GM21717 (cell line): ENCODE measurements at regions not wholly inside any gene's neighbourhood (a gene's known extent, or its start where the extent isn't known, plus 50 kb on each side); places are given as distances from the start of the nearest gene placed in this dataset.

Experiments used
- ATAC-seq: cut with Tn5 transposase; IDR thresholded peaks from one replicate; pipeline ENCODE4 v1.9.1; 2021; ENCODE audit warnings: mild to moderate bottlenecking, moderate library complexity; ENCODE audit not compliant: unreplicated experiment

GRCh38 chr18:67242001-67242400, 274.5 kb downstream of the DSEL start:
- no peak for ATAC-seq

DNA sequence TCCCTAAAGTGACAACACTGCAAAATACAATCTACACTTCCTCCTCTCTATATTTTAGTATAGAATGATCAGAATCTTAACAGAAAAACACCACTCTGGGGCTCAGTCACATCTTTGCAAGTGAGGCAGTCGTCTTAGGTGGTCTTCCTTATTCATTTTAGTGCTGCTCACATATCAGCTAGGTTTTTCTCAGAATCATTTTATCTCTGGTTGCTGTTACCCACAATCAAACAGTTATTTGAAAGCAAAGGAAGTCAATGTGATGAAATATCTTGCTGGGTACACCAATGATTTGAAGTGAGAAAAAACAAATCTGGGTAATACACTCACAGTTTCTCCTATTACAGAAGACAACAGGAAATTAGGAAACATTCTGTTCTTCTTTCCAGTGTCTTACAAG, 275.2 kb downstream of the DSEL start:
- no peak for ATAC-seq

GRCh38 chr18:67239826-67240225, 276.7 kb downstream of the DSEL start:
- ATAC-seq = no peak

DNA sequence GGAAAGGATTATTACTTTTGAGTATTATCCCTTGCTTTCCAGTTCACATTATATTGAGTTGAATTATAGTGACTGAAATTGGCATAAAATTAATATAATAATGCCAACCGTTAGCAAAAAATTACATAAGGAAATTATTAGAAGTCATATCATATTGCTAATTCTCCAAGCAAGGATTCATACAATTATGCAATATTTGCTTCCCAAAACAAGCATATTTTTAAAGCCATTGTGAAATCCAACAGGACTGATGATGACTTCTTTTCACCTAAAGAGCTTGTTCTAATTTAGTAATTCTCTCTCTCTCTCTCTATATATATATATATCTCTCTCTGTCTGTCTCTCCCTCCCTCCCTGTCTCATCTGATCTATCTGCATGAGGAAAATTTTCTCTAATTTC, 283.5 kb downstream of the DSEL start:
- no peak for ATAC-seq

DNA sequence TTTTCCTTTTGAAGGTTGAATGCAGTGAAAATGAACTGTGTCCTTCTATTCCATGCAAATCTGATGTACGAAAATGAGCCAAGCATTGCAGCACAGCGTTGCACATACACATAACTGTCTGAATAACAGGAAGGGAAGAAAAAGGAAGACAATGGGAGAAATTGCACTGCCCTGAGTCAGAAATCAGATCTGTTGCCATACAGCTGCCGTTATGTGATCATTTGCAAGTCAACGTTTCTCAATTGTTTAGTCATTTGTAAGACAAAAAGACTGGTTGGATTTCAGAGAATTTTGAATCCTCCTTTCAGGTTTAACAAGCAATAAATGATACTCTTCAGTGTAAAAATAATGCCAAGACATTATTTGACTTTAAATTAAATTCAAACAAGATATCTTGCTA, 284.1 kb downstream of the DSEL start:
- no peak for ATAC-seq

GRCh38 chr18:67222887-67223286, 293.6 kb downstream of the DSEL start:
- no peak for ATAC-seq

DNA sequence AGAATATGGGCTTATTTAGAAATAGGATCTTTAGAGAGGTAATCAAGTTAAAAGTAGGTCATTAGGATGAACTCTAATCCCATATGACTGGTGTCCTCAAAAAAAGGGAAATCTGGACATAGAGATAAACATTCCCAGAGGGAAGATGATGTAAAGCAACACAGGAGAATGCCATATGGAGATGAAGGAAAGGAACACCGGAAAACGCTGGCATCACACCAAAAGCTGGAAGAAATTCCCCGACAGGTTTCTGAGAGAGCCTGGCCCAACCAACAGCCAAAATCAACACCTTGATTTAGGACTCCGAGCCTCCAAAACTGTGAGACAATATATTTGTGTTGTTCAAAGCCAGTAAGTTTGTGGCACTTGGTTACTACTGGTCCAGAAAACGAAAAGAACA, 296.7 kb downstream of the DSEL start:
- ATAC-seq = no peak

DNA sequence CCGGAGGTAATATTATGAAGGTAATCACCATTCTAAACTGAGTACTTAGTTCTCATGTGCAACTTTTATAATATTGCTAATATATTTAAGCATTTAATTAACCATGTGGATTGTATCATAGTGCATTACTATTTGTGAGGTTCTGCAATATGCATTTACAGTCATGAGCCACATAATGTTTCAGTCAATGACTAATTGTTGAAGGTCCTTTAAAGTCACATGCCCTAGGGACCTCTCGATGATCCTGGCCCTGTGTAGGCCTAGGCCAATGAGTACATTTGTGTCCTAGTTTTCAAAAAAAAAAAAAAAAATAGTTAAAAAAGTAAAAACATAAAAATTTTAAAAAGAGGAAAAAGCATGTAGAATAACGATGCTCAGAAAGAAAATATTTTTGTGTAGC, 298.0 kb downstream of the DSEL start:
- no peak for ATAC-seq

DNA sequence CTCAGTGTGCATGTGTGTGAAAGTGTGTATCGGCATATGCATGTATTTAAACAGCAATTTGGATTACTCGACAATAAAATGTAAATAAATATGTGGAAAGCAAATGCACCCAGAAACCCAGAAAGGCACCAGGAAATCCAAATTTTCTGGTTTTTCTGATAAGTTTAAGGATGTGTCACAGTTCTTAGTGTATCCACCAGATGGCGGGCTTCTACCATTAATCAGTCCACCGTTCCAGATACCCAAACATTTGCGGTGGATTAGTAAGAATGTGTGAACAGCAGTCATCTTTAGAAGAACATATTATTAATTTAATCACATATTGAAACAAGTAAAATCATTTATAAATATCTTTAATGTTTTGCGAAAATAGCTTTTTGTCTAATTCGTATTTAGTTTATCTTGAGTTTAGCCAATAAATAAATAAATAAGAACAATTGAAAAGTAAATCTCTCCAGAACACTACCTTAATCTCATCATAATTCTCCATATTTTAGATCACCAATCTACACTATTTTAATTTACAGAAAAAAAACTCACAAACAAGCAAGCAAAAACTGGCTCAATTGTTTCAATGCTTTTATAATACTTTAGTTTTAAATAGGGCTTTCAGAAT, 298.9 kb downstream of the DSEL start:
- ATAC-seq = peak; percentile 93

DNA sequence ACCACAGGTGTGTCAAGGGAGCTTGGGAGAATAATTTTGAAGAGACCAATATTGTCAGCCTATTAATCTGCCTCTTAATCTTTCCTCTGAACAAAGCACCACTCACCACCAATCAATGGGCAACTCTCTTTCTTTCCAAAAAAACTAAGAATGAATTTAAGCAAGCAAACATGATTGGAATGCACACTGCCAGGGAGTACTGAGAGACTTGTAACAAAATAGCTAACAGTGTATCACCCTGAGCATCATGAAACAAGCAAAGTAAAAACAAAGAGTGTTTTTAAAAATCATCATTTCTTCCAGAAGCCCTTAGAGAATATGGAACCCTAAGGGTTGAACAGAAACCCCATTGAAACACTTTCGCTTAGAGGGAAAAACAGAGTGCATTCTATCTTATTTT, 299.7 kb downstream of the DSEL start:
- no peak for ATAC-seq

DNA sequence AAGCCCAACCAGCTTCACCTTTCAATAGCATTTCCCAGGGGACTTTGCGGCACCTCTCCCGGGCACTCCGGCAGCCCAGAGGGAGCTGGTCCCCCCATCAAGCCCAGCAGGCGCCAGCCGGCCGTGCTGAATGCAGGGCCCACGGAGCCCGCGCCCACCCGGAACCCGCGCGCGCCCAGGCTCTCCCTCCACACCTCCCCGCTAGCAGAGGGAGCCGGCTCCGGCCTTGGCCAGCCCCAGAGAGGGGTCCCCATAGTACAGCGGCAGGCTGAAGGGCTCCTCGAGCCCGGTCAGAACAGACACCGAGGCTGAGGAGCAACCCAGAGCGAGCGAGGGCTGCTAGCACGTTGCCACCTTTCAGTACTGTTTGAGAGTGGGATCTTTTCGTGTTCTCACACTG, 300.8 kb downstream of the DSEL start:
- no peak for ATAC-seq

- no peak for ATAC-seq
Observed at GRCh38 chr18:67211646-67212045, 304.9 kb downstream of the DSEL start.

DNA sequence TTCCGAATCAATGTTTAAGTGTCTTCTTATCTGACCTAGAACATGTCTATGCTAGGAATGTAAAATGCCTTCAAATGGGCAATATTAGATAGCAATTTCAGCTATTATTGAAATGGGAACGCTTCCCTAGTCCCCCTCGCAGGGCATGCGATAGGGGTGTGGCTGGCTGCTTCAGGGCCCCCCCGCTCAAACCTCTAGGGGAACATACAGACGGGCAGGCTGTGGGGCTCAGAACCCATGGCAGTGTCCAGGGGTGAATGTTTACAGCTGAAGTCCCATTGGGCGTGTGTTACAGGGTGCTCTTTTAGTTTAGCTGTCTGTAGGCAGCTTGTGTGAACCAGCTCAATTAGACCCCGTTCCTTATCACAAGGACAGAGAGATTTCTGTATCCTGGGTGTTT, 315.9 kb downstream of the DSEL start:
- ATAC-seq = no peak

DNA sequence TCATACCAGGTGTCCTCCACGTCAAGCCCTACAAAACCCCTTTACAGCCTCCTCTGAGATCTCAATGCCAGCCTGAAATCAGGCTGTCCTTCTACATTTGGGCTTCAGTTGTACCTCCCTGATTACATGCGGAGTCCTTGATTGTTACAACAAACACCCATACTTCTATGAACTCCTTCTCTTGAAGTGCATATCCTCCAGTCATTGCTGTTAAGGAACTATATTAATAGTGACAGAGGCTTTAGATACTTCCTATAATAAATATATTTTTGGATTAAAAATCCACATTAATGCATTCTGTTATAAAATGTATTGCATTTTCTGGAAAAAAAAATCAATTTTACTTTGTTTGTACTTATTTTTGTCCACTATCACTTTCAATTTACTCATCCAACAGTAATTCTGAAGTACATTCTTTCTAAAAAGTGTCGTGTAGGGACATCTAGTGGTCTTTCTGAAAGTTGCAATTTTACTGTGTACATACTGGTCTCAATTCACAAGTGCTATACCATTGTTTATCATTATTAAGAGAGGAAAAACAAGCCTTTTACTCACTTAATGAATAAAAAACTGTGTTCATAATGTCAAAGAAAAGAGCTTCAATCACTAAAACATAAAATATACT, 316.4 kb downstream of the DSEL start:
- ATAC-seq = peak; percentile 99

GRCh38 chr18:67194886-67195285, 321.6 kb downstream of the DSEL start:
- no peak for ATAC-seq

DNA sequence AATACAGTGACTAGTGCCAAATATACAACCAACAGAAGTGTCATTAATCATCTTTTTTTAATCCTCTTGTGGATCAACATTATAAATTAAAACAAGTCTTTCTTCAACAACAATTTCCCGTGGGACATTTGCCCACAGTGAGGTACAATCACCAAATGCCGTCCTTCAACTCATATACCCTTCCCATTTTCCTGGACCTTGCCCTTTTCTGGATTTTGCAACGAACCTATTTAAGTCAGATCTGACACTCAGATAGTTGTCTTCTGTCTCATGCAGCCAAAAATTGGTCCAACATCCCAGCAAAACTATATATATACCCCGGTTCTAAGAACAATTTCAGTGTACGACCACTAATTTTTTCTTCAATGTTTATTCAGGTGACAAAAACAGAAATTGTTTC, 324.0 kb downstream of the DSEL start:
- ATAC-seq = no peak

DNA sequence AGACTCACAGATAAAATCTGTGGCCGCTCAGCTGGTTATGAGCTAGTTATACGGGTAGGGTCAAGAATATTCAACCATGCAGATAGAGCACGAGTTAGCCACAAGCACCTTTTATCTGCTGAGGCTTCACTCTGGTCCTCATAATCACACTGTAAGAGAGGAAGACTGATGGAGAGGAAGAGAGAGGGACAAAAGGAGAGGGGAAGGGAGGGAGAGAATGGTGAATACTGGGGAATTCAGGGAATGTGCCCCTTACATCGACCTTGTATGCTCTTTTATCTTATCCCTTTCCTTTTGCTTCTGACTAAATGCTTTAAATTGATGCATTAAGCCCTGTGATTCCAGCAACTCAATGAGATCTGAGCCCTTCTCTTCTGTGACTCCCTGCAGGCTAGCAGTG, 333.1 kb downstream of the DSEL start:
- ATAC-seq = no peak

DNA sequence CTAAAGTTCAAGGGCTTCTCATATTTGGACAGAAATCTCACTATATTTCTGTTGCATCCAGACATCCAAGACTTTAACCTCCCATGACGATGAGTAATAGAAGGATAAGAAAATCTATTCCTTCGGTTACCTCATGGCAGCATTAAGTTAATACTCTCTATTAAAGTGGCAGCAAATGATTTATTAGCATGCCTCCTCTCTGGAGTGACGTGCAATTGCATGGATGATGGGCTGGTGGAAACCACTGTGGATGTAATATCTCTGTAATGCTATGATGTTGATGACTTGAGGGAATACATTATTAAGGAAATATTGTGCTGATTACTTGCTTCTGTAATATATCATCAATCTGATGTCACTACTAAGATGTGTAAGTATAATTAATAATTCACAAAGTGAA, 336.8 kb downstream of the DSEL start:
- no peak for ATAC-seq

GRCh38 chr18:67159662-67160061, 356.9 kb downstream of the DSEL start:
- ATAC-seq = no peak

- ATAC-seq = no peak
Observed at GRCh38 chr18:67154979-67155378, 361.5 kb downstream of the DSEL start.

DNA sequence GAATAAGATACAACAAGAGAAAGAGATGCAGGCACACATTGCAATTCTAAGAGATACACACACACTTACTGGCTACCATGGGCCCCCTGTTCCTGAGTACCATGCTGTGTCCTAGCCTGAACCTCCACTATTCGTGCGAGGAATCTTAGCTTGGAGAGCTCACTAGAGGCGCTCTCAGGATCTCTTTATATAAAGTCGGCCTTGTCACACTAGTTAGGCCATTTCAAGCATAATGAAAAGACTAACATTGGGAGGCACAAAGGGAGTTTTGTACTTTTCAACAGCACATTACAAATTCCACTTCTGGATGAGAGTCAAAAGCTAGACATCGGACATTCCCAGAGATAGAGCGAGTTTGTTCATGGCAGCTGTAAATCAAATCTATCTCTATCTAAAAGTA, 365.2 kb downstream of the DSEL start:
- ATAC-seq = no peak

DNA sequence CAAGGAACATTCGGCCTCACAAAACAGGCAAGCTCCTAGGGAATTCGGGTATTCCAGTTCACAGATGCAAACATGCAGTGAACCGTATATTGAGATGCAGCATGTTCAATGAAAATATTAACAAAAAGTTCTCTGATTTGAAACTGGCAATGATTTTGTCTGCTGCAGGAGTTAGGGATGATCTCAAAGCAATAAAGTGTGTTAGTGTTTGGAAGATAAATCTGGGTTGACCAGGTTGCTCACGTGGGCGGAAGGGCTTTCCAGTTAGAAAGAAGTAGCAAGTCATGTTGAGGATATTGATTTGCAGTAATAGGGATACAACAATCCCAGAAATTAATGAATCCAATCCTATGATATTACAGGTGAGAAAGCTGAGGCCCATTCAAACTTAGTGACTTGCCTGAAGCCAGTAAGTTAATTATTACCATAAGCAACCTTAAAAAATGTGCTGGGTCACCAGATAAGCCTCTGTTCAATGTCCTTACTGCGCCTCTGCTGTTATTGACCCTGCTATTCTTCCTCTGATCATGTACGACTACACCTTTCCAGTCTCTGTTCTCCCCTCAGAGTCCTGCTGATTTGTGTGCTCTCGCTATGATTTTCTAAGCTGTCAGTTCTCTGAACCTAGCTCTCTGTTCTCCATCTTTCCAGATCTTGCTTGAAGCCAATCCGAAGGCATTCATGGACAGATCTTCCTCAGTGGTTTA, 370.8 kb downstream of the DSEL start:
- ATAC-seq = no peak

DNA sequence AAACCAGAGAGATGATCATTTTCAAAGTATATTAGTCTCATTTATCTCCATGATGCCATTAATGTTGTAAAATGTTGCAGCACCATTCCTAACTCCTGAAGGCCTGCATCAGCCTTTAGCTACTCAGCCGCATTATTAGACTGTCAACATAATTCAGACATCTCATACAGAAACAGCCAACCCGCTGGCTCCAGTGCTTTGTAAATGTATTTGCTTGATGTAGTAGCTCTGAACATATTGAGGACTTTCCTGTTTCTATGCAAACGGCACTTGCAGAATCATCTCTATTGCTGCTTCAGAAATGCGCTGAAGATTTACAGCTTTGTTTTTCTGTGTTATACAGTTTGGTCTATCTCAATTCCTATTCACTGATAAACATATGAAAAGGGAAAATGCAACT, 372.2 kb downstream of the DSEL start:
- no peak for ATAC-seq
